HG03196 (cell line): ENCODE measurements at regions not wholly inside any gene's neighbourhood (a gene's known extent, or its start where the extent isn't known, plus 50 kb on each side); places are given as distances from the start of the nearest gene placed in this dataset.

Experiments used
- ATAC-seq: cut with Tn5 transposase; IDR thresholded peaks from one replicate; pipeline ENCODE4 v1.9.1; 2021; ENCODE audit not compliant: unreplicated experiment

GRCh38 chr5:74918232-74918669, 52.1 kb upstream of the FAM169A start:
- ATAC-seq, result no peak

- no peak for ATAC-seq
Measured at GRCh38 chr5:74916831-74917710, 50.9 kb upstream of the FAM169A start.
